ENCODE measurements at regions not wholly inside any gene's neighbourhood (a gene's known extent, or its start where the extent isn't known, plus 50 kb on each side); places are given as distances from the start of the nearest gene placed in this dataset.
"Not testable (repeated sequence)": the region's sequence is repeated elsewhere in the genome, so short reads cannot be mapped to it uniquely, and the experiment has no call there.

DNA sequence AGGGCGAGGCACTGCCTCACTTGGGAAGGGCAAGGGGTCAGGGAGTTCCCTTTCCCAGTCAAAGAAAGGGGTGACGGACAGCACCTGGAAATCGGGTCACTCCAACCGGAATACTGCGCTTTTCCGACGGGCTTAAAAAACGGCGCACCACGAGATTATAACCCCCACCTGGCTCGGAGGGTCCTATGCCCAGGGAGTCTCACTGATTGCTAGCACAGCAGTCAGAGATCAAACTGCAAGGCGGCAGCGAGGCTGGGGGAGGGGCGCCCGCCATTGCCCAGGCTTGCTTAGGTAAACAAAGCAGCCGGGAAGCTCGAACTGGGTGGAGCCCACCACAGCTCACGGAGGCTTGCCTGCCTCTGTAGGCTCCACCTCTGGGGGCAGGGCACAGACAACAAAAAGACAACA is 366.5 kb downstream of the NR4A2 start:
- H3K9me1 ChIP-seq (replicated peaks; ENCODE audit: control insufficient read depth, extremely low read depth, insufficient read depth, low read length); BruUV-seq (replicated peaks); H3K4me1 ChIP-seq (ENCODE audit: control insufficient read depth, extremely low read depth, insufficient read depth, low read length); H3K9me3 ChIP-seq (replicated peaks; ENCODE audit: control insufficient read depth, insufficient read depth, low read length); DNase-seq (ENCODE audit: low read depth, low spot score); H3K4me3 ChIP-seq (replicated peaks in 1 of 3; ENCODE audit: insufficient read depth in 1 of 3, low read depth in 1 of 3, low read length in 3 of 3); H3K4me2 ChIP-seq (ENCODE audit: insufficient read depth, low read length); H4K20me1 ChIP-seq (replicated peaks; ENCODE audit: control insufficient read depth, extremely low read depth, insufficient read depth, low read length); intact Hi-C loops (cut with micrococcal nuclease); CTCF ChIA-PET; H3K9ac ChIP-seq (replicated peaks; ENCODE audit: extremely low read depth, insufficient read depth, low read length); H2AFZ ChIP-seq (ENCODE audit: low read depth, low read length); POLR2A ChIA-PET; FAIRE-seq; H3K36me3 ChIP-seq (ENCODE audit: control insufficient read depth in 2 of 2, extremely low read depth in 1 of 2, insufficient read depth in 2 of 2, low read length in 2 of 2); H3K27ac ChIP-seq (ENCODE audit: insufficient read depth, low read depth, low read length); H3K27me3 ChIP-seq (ENCODE audit: control insufficient read depth in 2 of 2, insufficient read depth in 2 of 2, low read length in 2 of 2); H3K79me2 ChIP-seq (ENCODE audit: control insufficient read depth, insufficient read depth, low read length); dilution Hi-C loops (cut with MboI; ENCODE audit: extremely low pct_ligation_motif_present, low sequenced_read_pairs): not testable (repeated sequence)

DNA sequence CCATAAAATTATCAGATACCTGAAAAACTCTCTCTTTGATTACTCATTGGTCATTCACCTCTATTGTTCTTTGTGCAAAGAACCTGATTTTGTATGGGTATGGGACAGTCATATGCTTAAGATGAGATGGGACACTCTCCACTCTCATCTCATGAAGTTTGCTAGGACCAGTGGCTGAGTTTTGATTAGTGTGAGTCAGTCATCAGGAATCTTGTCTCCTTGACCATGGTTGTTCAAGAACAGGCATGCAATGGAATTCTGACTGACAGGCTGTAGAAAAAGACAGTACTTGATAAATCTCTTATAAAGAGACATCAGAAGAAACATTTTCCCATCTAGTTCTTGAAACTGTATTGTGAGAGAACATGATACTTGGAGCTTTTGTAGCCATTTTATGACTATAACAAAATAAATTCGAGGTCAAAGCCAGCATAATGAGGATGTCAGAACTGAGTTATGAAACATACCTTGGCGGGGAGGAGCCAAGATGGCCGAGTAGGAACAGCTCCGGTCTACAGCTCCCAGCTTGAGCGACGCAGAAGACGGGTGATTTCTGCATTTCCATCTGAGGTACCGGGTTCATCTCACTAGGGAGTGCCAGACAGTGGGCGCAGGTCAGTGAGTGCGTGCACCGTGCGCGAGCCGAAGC is 367.0 kb downstream of the NR4A2 start:
- Histone ChIP-seq H3K9ac (replicated peaks; ENCODE audit: extremely low read depth, insufficient read depth, low read length) (no peak overlapping the region), H3K9me1 (replicated peaks; ENCODE audit: control insufficient read depth, extremely low read depth, insufficient read depth, low read length) (no peaks in the 10 kb centered on the region), H2AFZ (ENCODE audit: low read depth, low read length) (no peak overlapping the region), H3K36me3 (ENCODE audit: control insufficient read depth in 2 of 2, extremely low read depth in 1 of 2, insufficient read depth in 2 of 2, low read length in 2 of 2) (no peaks in the 10 kb centered on the region), H3K27ac (ENCODE audit: insufficient read depth, low read depth, low read length) (no peak overlapping the region), H3K27me3 (ENCODE audit: control insufficient read depth in 2 of 2, insufficient read depth in 2 of 2, low read length in 2 of 2) (no peaks in the 10 kb centered on the region), H3K4me2 (ENCODE audit: insufficient read depth, low read length) (no peak overlapping the region), H4K20me1 (replicated peaks; ENCODE audit: control insufficient read depth, extremely low read depth, insufficient read depth, low read length) (no peaks in the 10 kb centered on the region), H3K79me2 (ENCODE audit: control insufficient read depth, insufficient read depth, low read length) (no peaks in the 10 kb centered on the region), H3K4me1 (ENCODE audit: control insufficient read depth, extremely low read depth, insufficient read depth, low read length) (no peaks in the 10 kb centered on the region), H3K9me3 (replicated peaks; ENCODE audit: control insufficient read depth, insufficient read depth, low read length) (no peaks in the 10 kb centered on the region), H3K4me3 (replicated peaks in 1 of 3; ENCODE audit: insufficient read depth in 1 of 3, low read depth in 1 of 3, low read length in 3 of 3) (no peak overlapping the region)
- FAIRE-seq (no peak), DNase-seq (ENCODE audit: low read depth, low spot score) (no peak)
- TF ChIP-seq GATA2 (IDR thresholded peaks at IDR 0.05; ENCODE audit: insufficient read depth, insufficient read length, low read depth, low read length) (no peak), FOS (IDR thresholded peaks at IDR 0.05; ENCODE audit: borderline replicate concordance, insufficient read depth, low read length) (no peak), POLR2AphosphoS5 (IDR thresholded peaks at IDR 0.05; ENCODE audit: insufficient read depth, low read depth, low read length) (no peak), JUN (IDR thresholded peaks at IDR 0.05; ENCODE audit: borderline replicate concordance, insufficient read depth, insufficient read length, low read depth) (no peak), MYC (IDR thresholded peaks at IDR 0.05; ENCODE audit: low read depth, low read length) (no peak), EZH2 (IDR thresholded peaks at IDR 0.05; ENCODE audit: borderline replicate concordance, low read depth, low read length, severe bottlenecking) (no peak), POLR2A (IDR thresholded peaks at IDR 0.05; ENCODE audit: low read depth, low read length) (no peak)
- TF ChIP-seq, protein P1, sequence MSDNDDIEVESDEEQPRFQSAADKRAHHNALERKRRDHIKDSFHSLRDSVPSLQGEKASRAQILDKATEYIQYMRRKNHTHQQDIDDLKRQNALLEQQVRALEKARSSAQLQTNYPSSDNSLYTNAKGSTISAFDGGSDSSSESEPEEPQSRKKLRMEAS (IDR thresholded peaks at IDR 0.05; ENCODE audit: insufficient read depth, insufficient read length) = no peak
- TF ChIP-seq, protein P2, sequence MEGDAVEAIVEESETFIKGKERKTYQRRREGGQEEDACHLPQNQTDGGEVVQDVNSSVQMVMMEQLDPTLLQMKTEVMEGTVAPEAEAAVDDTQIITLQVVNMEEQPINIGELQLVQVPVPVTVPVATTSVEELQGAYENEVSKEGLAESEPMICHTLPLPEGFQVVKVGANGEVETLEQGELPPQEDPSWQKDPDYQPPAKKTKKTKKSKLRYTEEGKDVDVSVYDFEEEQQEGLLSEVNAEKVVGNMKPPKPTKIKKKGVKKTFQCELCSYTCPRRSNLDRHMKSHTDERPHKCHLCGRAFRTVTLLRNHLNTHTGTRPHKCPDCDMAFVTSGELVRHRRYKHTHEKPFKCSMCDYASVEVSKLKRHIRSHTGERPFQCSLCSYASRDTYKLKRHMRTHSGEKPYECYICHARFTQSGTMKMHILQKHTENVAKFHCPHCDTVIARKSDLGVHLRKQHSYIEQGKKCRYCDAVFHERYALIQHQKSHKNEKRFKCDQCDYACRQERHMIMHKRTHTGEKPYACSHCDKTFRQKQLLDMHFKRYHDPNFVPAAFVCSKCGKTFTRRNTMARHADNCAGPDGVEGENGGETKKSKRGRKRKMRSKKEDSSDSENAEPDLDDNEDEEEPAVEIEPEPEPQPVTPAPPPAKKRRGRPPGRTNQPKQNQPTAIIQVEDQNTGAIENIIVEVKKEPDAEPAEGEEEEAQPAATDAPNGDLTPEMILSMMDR (IDR thresholded peaks at IDR 0.05; ENCODE audit: extremely low read depth in 1 of 2, insufficient read depth in 1 of 2, low read depth in 1 of 2, low read length in 2 of 2) = no peak
- dilution Hi-C loops (cut with MboI; ENCODE audit: extremely low pct_ligation_motif_present, low sequenced_read_pairs) (no loop called here), intact Hi-C loops (cut with micrococcal nuclease) (no loop called here)
- ChIA-PET POLR2A (no interaction called here), CTCF (no interaction called here)
- BruUV-seq (replicated peaks) = no TSS peak
